ENCODE measurements at regions not wholly inside any gene's neighbourhood (a gene's known extent, or its start where the extent isn't known, plus 50 kb on each side); places are given as distances from the start of the nearest gene placed in this dataset.

GRCh38 chr12:67837876-67838275, 151.4 kb upstream of the IFNG-AS1 start:
- Mint-ChIP-seq H3K4me1 (no peaks in the 10 kb centered on the region), H3K27me3 (peaks cover 0 to 10% (median 9%) of the 10 kb centered on the region in 3 donors), H3K27ac (no peak overlapping the region), H3K36me3 (peaks cover 7 to 29% of the 10 kb centered on the region in 2 donors), H3K9me3 (peaks cover 13 to 44% (median 29%) of the 10 kb centered on the region in 7 donors), H3K4me3 (no peak overlapping the region)
- no peak for ATAC-seq (ENCODE audit: low read depth in 2 of 2)
- DNase-seq = no peak

- no peak for DNase-seq
- no peaks in the 10 kb centered on the region for H3K4me1 Mint-ChIP-seq
These were observed 147.1 kb upstream of the IFNG-AS1 start for GRCh38 chr12:67842124-67842523.

GRCh38 chr12:67843257-67843656, 146.0 kb upstream of the IFNG-AS1 start:
- H3K9me3 Mint-ChIP-seq = peaks cover 11 to 19% (median 15%) of the 10 kb centered on the region in 7 donors
- ATAC-seq (ENCODE audit: low read depth in 2 of 2) (no peak), DNase-seq (no peak)
- no peak overlapping the region for H3K4me3 Mint-ChIP-seq
- H3K27ac Mint-ChIP-seq = no peak overlapping the region
- H3K27me3 Mint-ChIP-seq = peaks cover 0 to 14% (median 9%) of the 10 kb centered on the region in 3 donors
- H3K4me1 Mint-ChIP-seq = no peaks in the 10 kb centered on the region
- H3K36me3 Mint-ChIP-seq = peaks cover 7 to 17% of the 10 kb centered on the region in 2 donors

More at GRCh38 chr12:67842124-67842523, 147.1 kb upstream of the IFNG-AS1 start:
- H3K27me3 Mint-ChIP-seq = peaks cover 0 to 14% (median 9%) of the 10 kb centered on the region in 3 donors
- H3K4me3 Mint-ChIP-seq = peak overlapping the region in 1 of 8 donors; percentile 52
- peaks cover 7 to 28% of the 10 kb centered on the region in 2 donors for H3K36me3 Mint-ChIP-seq
- peaks cover 12 to 28% (median 26%) of the 10 kb centered on the region in 7 donors for H3K9me3 Mint-ChIP-seq
- ATAC-seq (ENCODE audit: low read depth in 2 of 2) = no peak
- no peak overlapping the region for H3K27ac Mint-ChIP-seq

- Mint-ChIP-seq H3K4me1 (no peaks in the 10 kb centered on the region), H3K27ac (peak overlapping the region in 2 of 6 donors; percentile 27 to 72), H3K4me3 (no peak overlapping the region), H3K27me3 (peaks cover 6 to 31% (median 17%) of the 10 kb centered on the region in 3 donors), H3K9me3 (peaks cover 0 to 7% (median 3%) of the 10 kb centered on the region in 7 donors), H3K36me3 (no peaks in the 10 kb centered on the region)
- ATAC-seq (ENCODE audit: low read depth in 2 of 2) = no peak
- no peak for DNase-seq
These were observed 136.5 kb upstream of the IFNG-AS1 start for GRCh38 chr12:67852701-67853100.

GRCh38 chr12:67853204-67853603, 136.0 kb upstream of the IFNG-AS1 start:
- H3K9me3 Mint-ChIP-seq = peaks cover 0 to 9% (median 4%) of the 10 kb centered on the region in 7 donors
- H3K27ac Mint-ChIP-seq = peak overlapping the region in 1 of 6 donors; percentile 27
- DNase-seq (no peak), ATAC-seq (ENCODE audit: low read depth in 2 of 2) (no peak)
- no peaks in the 10 kb centered on the region for H3K36me3 Mint-ChIP-seq
- H3K4me3 Mint-ChIP-seq = no peak overlapping the region
- peaks cover 6 to 31% (median 17%) of the 10 kb centered on the region in 3 donors for H3K27me3 Mint-ChIP-seq
- no peaks in the 10 kb centered on the region for H3K4me1 Mint-ChIP-seq

GRCh38 chr12:67854351-67854750, 134.9 kb upstream of the IFNG-AS1 start:
- Mint-ChIP-seq H3K9me3 (peaks cover 0 to 9% (median 4%) of the 10 kb centered on the region in 7 donors), H3K4me1 (no peaks in the 10 kb centered on the region), H3K36me3 (no peaks in the 10 kb centered on the region), H3K27ac (no peak overlapping the region), H3K27me3 (peaks cover 6 to 31% (median 17%) of the 10 kb centered on the region in 3 donors), H3K4me3 (no peak overlapping the region)
- no peak for DNase-seq
- ATAC-seq (ENCODE audit: low read depth in 2 of 2) = no peak

GRCh38 chr12:67855103-67855502, 134.1 kb upstream of the IFNG-AS1 start:
- DNase-seq (no peak), ATAC-seq (ENCODE audit: low read depth in 2 of 2) (no peak)
- Mint-ChIP-seq H3K27ac (no peak overlapping the region), H3K27me3 (peaks cover 6 to 31% (median 17%) of the 10 kb centered on the region in 3 donors), H3K36me3 (no peaks in the 10 kb centered on the region), H3K9me3 (peaks cover 0 to 8% (median 3%) of the 10 kb centered on the region in 7 donors), H3K4me3 (no peak overlapping the region), H3K4me1 (no peaks in the 10 kb centered on the region)

GRCh38 chr12:67871231-67871630, 118.0 kb upstream of the IFNG-AS1 start:
- Mint-ChIP-seq H3K4me3 (no peak overlapping the region), H3K4me1 (peaks cover 7 to 11% (median 8%) of the 10 kb centered on the region in 3 donors), H3K9me3 (peaks cover 0 to 6% (median 2%) of the 10 kb centered on the region in 7 donors), H3K36me3 (peaks cover 4 to 14% of the 10 kb centered on the region in 2 donors), H3K27ac (no peak overlapping the region), H3K27me3 (peaks cover 0 to 16% (median 7%) of the 10 kb centered on the region in 3 donors)
- DNase-seq (no peak), ATAC-seq (ENCODE audit: low read depth in 2 of 2) (no peak)

GRCh38 chr12:67873355-67873754, 115.9 kb upstream of the IFNG-AS1 start:
- DNase-seq (no peak), ATAC-seq (ENCODE audit: low read depth in 2 of 2) (no peak)
- peak overlapping the region in 1 of 6 donors; percentile 40 for H3K27ac Mint-ChIP-seq
- H3K36me3 Mint-ChIP-seq = peaks cover 3 to 11% of the 10 kb centered on the region in 2 donors
- H3K4me3 Mint-ChIP-seq = peak overlapping the region in 2 of 8 donors; percentile 8 to 33
- H3K4me1 Mint-ChIP-seq = peaks cover 7 to 10% (median 8%) of the 10 kb centered on the region in 3 donors
- H3K9me3 Mint-ChIP-seq = peaks cover 0 to 8% (median 0%) of the 10 kb centered on the region in 7 donors
- H3K27me3 Mint-ChIP-seq = peaks cover 7 to 22% (median 11%) of the 10 kb centered on the region in 3 donors

GRCh38 chr12:67876305-67876915, 112.8 kb upstream of the IFNG-AS1 start:
- Mint-ChIP-seq H3K27ac (peak overlapping the region in 1 of 6 donors; percentile 43), H3K27me3 (peaks cover 10 to 22% (median 17%) of the 10 kb centered on the region in 3 donors), H3K4me3 (no peak overlapping the region), H3K36me3 (peaks cover 0 to 7% of the 10 kb centered on the region in 2 donors), H3K9me3 (peaks cover 0 to 5% (median 0%) of the 10 kb centered on the region in 7 donors), H3K4me1 (peaks cover 7 to 8% (median 8%) of the 10 kb centered on the region in 3 donors)
- ATAC-seq (ENCODE audit: low read depth in 2 of 2) (no peak), DNase-seq (no peak)

GRCh38 chr12:67877727-67878126, 111.5 kb upstream of the IFNG-AS1 start:
- no peak for ATAC-seq (ENCODE audit: low read depth in 2 of 2)
- Mint-ChIP-seq H3K4me3 (no peak overlapping the region), H3K9me3 (peaks cover 0 to 5% (median 0%) of the 10 kb centered on the region in 7 donors)

GRCh38 chr12:67879937-67880336, 109.3 kb upstream of the IFNG-AS1 start:
- peaks cover 0 to 5% (median 0%) of the 10 kb centered on the region in 7 donors for H3K9me3 Mint-ChIP-seq
- H3K4me3 Mint-ChIP-seq = no peak overlapping the region
- DNase-seq (no peak), ATAC-seq (ENCODE audit: low read depth in 2 of 2) (no peak)
- H3K36me3 Mint-ChIP-seq = peaks cover 0 to under 1% of the 10 kb centered on the region in 2 donors
- H3K27me3 Mint-ChIP-seq = peaks cover 16 to 28% (median 19%) of the 10 kb centered on the region in 3 donors
- H3K4me1 Mint-ChIP-seq = no peaks in the 10 kb centered on the region
- H3K27ac Mint-ChIP-seq = peak overlapping the region in 1 of 6 donors; percentile 64

More at GRCh38 chr12:67877727-67878126, 111.5 kb upstream of the IFNG-AS1 start:
- DNase-seq = no peak
- H3K4me1 Mint-ChIP-seq = peaks cover 7 to 8% (median 8%) of the 10 kb centered on the region in 3 donors
- peaks cover 10 to 22% (median 20%) of the 10 kb centered on the region in 3 donors for H3K27me3 Mint-ChIP-seq
- H3K36me3 Mint-ChIP-seq = peaks cover 0 to 7% of the 10 kb centered on the region in 2 donors
- no peak overlapping the region for H3K27ac Mint-ChIP-seq

GRCh38 chr12:67881565-67881964, 107.7 kb upstream of the IFNG-AS1 start:
- Mint-ChIP-seq H3K36me3 (no peaks in the 10 kb centered on the region), H3K9me3 (peaks cover 0 to under 1% (median 0%) of the 10 kb centered on the region in 7 donors), H3K4me3 (no peak overlapping the region)

GRCh38 chr12:67884596-67884995, 104.7 kb upstream of the IFNG-AS1 start:
- H3K27ac Mint-ChIP-seq = no peak overlapping the region
- H3K4me1 Mint-ChIP-seq = peaks cover 0 to 3% (median 0%) of the 10 kb centered on the region in 3 donors
- no peak overlapping the region for H3K4me3 Mint-ChIP-seq
- no peak for DNase-seq
- no peaks in the 10 kb centered on the region for H3K9me3 Mint-ChIP-seq
- no peaks in the 10 kb centered on the region for H3K36me3 Mint-ChIP-seq
- no peak for ATAC-seq (ENCODE audit: low read depth in 2 of 2)
- peaks cover 15 to 31% (median 24%) of the 10 kb centered on the region in 3 donors for H3K27me3 Mint-ChIP-seq

More at GRCh38 chr12:67881565-67881964, 107.7 kb upstream of the IFNG-AS1 start:
- Mint-ChIP-seq H3K27me3 (peaks cover 13 to 31% (median 28%) of the 10 kb centered on the region in 3 donors), H3K27ac (no peak overlapping the region), H3K4me1 (peaks cover 0 to 3% (median 0%) of the 10 kb centered on the region in 3 donors)
- ATAC-seq (ENCODE audit: low read depth in 2 of 2) (no peak), DNase-seq (no peak)
